A549 (cell line): ENCODE measurements at regions not wholly inside any gene's neighbourhood (a gene's known extent, or its start where the extent isn't known, plus 50 kb on each side); places are given as distances from the start of the nearest gene placed in this dataset.

ENCODE experiments used
- EHMT2 ChIP-seq: fragments of 200-600 bp; sonication (generic); IDR thresholded peaks from 2 replicates; pipeline ENCODE4 v1.6.1; 2016; ENCODE audit warnings: antibody characterized with exemption, low read depth, mild to moderate bottlenecking, moderate library complexity
- EP300 ChIP-seq, 2 experiments: fragments of >200 bp; sonication (Bioruptor Twin); formaldehyde crosslinking; IDR thresholded peaks; 2 replicates in 1 of 2; 3 replicates in 1 of 2; pipeline ENCODE4 v1.6.1; 2016 to 2017
- ESRRA ChIP-seq: fragments of 150-350 bp; IDR thresholded peaks from 2 replicates; pipeline ENCODE4 v1.6.1; 2014; ENCODE audit warnings: mild to moderate bottlenecking, low read length, borderline replicate concordance
- HOXB13 ChIP-seq: fragments of 250-450 bp; sonication (Bioruptor Pico); IDR thresholded peaks from 2 replicates; pipeline ENCODE4 v1.5.0; 2020; ENCODE audit warnings: low read depth, mild to moderate bottlenecking, moderate library complexity
- POLR2A ChIP-seq: IDR thresholded peaks from 2 replicates; pipeline ENCODE4 v1.6.1; 2012; ENCODE audit warnings: mild to moderate bottlenecking, low read length
- TF ChIP-seq, protein P1 (sequence below): fragments of >200 bp; sonication (Bioruptor Twin); formaldehyde crosslinking; IDR thresholded peaks from 3 replicates; pipeline ENCODE4 v1.5.1; 2016
- TF ChIP-seq, protein P2 (sequence below): fragments of 250-450 bp; sonication (Bioruptor Pico); IDR thresholded peaks from 2 replicates; pipeline ENCODE4 v1.5.0; 2021; ENCODE audit warnings: mild to moderate bottlenecking, moderate library complexity, borderline replicate concordance

GRCh38 chrX:30948051-30948450 lies 59.0 kb upstream of the TAB3 start:
- TF ChIP-seq, protein P1, sequence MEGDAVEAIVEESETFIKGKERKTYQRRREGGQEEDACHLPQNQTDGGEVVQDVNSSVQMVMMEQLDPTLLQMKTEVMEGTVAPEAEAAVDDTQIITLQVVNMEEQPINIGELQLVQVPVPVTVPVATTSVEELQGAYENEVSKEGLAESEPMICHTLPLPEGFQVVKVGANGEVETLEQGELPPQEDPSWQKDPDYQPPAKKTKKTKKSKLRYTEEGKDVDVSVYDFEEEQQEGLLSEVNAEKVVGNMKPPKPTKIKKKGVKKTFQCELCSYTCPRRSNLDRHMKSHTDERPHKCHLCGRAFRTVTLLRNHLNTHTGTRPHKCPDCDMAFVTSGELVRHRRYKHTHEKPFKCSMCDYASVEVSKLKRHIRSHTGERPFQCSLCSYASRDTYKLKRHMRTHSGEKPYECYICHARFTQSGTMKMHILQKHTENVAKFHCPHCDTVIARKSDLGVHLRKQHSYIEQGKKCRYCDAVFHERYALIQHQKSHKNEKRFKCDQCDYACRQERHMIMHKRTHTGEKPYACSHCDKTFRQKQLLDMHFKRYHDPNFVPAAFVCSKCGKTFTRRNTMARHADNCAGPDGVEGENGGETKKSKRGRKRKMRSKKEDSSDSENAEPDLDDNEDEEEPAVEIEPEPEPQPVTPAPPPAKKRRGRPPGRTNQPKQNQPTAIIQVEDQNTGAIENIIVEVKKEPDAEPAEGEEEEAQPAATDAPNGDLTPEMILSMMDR, result no peak
- no peak for TF ChIP-seq POLR2A
- TF ChIP-seq, protein P2, sequence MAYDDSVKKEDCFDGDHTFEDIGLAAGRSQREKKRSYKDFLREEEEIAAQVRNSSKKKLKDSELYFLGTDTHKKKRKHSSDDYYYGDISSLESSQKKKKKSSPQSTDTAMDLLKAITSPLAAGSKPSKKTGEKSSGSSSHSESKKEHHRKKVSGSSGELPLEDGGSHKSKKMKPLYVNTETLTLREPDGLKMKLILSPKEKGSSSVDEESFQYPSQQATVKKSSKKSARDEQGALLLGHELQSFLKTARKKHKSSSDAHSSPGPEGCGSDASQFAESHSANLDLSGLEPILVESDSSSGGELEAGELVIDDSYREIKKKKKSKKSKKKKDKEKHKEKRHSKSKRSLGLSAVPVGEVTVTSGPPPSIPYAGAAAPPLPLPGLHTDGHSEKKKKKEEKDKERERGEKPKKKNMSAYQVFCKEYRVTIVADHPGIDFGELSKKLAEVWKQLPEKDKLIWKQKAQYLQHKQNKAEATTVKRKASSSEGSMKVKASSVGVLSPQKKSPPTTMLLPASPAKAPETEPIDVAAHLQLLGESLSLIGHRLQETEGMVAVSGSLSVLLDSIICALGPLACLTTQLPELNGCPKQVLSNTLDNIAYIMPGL (CRISPR knock-in tag), result no peak
- no peak for TF ChIP-seq EHMT2
- no peak for TF ChIP-seq HOXB13 (CRISPR knock-in tag)
- no peak for TF ChIP-seq EP300 (IDR thresholded peaks at IDR 0.05)
- no peak for TF ChIP-seq ESRRA
